Activated T-cell treated with anti-CD3 and anti-CD28 coated beads, Interleukin-2, amount 50 U/mL, for 24 hours (primary cell): ENCODE measurements at regions not wholly inside any gene's neighbourhood (a gene's known extent, or its start where the extent isn't known, plus 50 kb on each side); places are given as distances from the start of the nearest gene placed in this dataset.
"Not testable (repeated sequence)": the region's sequence is repeated elsewhere in the genome, so short reads cannot be mapped to it uniquely, and the experiment has no call there.

ENCODE experiments used
- DNase-seq: peaks from one replicate; pipeline ENCODE4 v3.0.0-alpha.2; 2020
- H3K27ac Mint-ChIP-seq: 2 replicates; pipeline ENCODE4 v1.8.0; 2020; ENCODE audit warnings: mild to moderate bottlenecking, mixed read lengths
- H3K27me3 Mint-ChIP-seq: 2 replicates; pipeline ENCODE4 v1.8.0; 2020; ENCODE audit warnings: mixed read lengths
- H3K36me3 Mint-ChIP-seq: 2 replicates; pipeline ENCODE4 v1.8.0; 2020; ENCODE audit warnings: low read depth, mixed read lengths
- H3K4me1 Mint-ChIP-seq: 2 replicates; pipeline ENCODE4 v1.8.0; 2020; ENCODE audit warnings: low read depth, mixed read lengths
- H3K4me3 Mint-ChIP-seq: 2 replicates; pipeline ENCODE4 v1.8.0; 2020; ENCODE audit warnings: mild to moderate bottlenecking, moderate library complexity, mixed read lengths
- H3K9me3 Mint-ChIP-seq: 2 replicates; pipeline ENCODE4 v1.8.0; 2020; ENCODE audit warnings: mixed read lengths

GRCh38 chr4:132417220-132417619, 731.9 kb upstream of the PCDH10 start:
- H3K4me1 Mint-ChIP-seq: no peaks in the 10 kb centered on the region
- no peaks in the 10 kb centered on the region for H3K36me3 Mint-ChIP-seq
- H3K27ac Mint-ChIP-seq: no peak overlapping the region
- no peak overlapping the region for H3K4me3 Mint-ChIP-seq
- no peak for DNase-seq
- no peaks in the 10 kb centered on the region for H3K27me3 Mint-ChIP-seq
- H3K9me3 Mint-ChIP-seq: peaks cover 21% of the 10 kb centered on the region

DNA sequence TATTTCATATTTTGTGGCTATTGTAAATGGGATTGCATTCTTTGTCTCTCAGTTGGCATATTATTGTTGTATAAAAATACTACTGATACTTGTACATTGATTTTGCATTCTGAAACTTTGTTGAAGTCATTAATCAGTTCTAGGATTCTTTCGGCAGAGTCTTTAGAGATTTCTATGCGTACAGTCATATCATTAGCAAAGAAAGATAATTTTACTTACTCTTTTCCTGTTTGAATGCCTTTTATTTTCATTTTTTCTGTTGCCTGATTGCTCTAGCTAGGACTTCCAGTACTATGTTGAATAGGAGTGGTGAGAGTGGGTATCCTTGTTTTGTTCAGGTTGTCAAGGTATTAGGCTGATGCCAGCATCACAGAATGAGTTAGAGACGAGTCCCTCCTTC, 722.0 kb upstream of the PCDH10 start:
- H3K4me3 Mint-ChIP-seq: no peak overlapping the region
- H3K27ac Mint-ChIP-seq: no peak overlapping the region
- no peaks in the 10 kb centered on the region for H3K27me3 Mint-ChIP-seq
- DNase-seq: no peak
- peaks cover 4% of the 10 kb centered on the region for H3K9me3 Mint-ChIP-seq
- no peaks in the 10 kb centered on the region for H3K36me3 Mint-ChIP-seq
- no peaks in the 10 kb centered on the region for H3K4me1 Mint-ChIP-seq

DNA sequence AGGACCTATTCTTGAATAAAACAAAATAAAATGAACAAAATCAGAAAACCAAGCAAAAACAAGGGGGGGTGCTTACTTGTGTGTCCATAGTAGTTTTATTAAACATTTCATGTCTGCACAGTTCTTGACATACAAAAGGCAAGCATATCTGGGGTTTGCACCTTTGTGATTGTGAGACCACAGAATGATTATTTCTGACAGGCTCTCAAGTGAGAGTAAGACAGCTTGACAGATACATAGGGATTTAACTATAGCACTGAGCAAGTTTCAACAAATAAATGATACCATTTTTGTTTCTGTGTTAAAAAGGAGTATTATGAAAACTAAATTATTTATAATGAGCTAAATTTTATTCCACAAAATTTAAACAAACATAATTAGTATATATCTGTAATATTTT, 712.0 kb upstream of the PCDH10 start:
- H3K4me1 Mint-ChIP-seq: no peaks in the 10 kb centered on the region
- peaks cover 2% of the 10 kb centered on the region for H3K9me3 Mint-ChIP-seq
- no peaks in the 10 kb centered on the region for H3K36me3 Mint-ChIP-seq
- no peaks in the 10 kb centered on the region for H3K27me3 Mint-ChIP-seq
- H3K4me3 Mint-ChIP-seq: no peak overlapping the region
- no peak overlapping the region for H3K27ac Mint-ChIP-seq
- DNase-seq: no peak

- Mint-ChIP-seq H3K27me3 (no peaks in the 10 kb centered on the region), H3K4me1 (no peaks in the 10 kb centered on the region), H3K36me3 (no peaks in the 10 kb centered on the region), H3K4me3 (no peak overlapping the region), H3K27ac (no peak overlapping the region), H3K9me3 (peaks cover 17% of the 10 kb centered on the region)
- DNase-seq: no peak
Measured at GRCh38 chr4:132445386-132445785, 703.7 kb upstream of the PCDH10 start.

- H3K4me3 Mint-ChIP-seq, DNase-seq, H3K27ac Mint-ChIP-seq, H3K4me1 Mint-ChIP-seq, H3K36me3 Mint-ChIP-seq, H3K27me3 Mint-ChIP-seq, H3K9me3 Mint-ChIP-seq: not testable (repeated sequence)
Measured at GRCh38 chr4:132457987-132458386, 691.1 kb upstream of the PCDH10 start.

- H3K4me3 Mint-ChIP-seq: no peak overlapping the region
- H3K27me3 Mint-ChIP-seq: no peaks in the 10 kb centered on the region
- H3K9me3 Mint-ChIP-seq: peaks cover 6% of the 10 kb centered on the region
Measured at GRCh38 chr4:132479543-132479942, 669.6 kb upstream of the PCDH10 start.

DNA sequence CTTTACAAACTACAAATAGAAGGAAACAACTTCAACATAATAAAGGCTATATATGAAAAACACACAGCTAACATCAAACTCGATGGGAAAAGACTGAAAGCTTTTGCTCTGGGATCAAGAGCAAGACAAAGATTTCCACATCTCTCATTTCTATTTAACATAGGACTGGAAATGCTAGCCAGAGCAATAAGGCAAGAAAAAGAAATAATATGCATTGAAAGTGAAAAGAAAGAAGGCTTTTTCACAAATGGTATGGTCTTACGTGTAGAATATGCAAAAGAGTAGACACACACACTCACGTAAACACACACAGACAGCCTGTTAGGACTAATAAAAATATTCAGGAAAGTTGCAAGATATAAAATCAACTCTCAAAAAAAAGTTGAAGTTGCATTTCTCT, 660.5 kb upstream of the PCDH10 start:
- no peak overlapping the region for H3K27ac Mint-ChIP-seq
- no peaks in the 10 kb centered on the region for H3K4me1 Mint-ChIP-seq

More at GRCh38 chr4:132479543-132479942, 669.6 kb upstream of the PCDH10 start:
- no peak overlapping the region for H3K27ac Mint-ChIP-seq
- no peak for DNase-seq
- H3K36me3 Mint-ChIP-seq: no peaks in the 10 kb centered on the region
- H3K4me1 Mint-ChIP-seq: no peaks in the 10 kb centered on the region

DNA sequence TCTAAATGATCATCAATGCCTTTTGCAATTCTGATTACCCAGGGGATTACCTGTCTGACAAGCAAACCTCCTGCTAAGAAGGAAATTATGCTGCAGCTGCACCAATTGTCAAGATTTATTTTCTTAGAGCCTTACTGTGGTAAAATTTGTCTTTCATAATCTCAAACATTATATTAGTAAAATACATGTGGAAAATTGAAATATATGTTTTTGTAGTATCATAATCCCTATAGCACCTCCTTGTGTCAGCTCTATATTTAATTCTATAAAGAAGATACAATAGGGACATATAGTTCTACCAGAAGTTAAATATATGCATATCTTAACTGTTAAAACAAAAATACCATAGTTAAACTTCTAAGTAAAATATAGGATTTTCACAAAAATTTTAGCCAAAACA, 655.6 kb upstream of the PCDH10 start:
- no peak overlapping the region for H3K4me3 Mint-ChIP-seq
- no peaks in the 10 kb centered on the region for H3K4me1 Mint-ChIP-seq
- H3K27me3 Mint-ChIP-seq: no peaks in the 10 kb centered on the region
- H3K27ac Mint-ChIP-seq: no peak overlapping the region
- H3K9me3 Mint-ChIP-seq: peaks cover 7% of the 10 kb centered on the region
- no peak for DNase-seq
- H3K36me3 Mint-ChIP-seq: no peaks in the 10 kb centered on the region

More for the DNA sequence above, 660.5 kb upstream of the PCDH10 start:
- DNase-seq: no peak
- no peaks in the 10 kb centered on the region for H3K36me3 Mint-ChIP-seq
- H3K4me3 Mint-ChIP-seq: no peak overlapping the region
- no peaks in the 10 kb centered on the region for H3K27me3 Mint-ChIP-seq
- peaks cover 7% of the 10 kb centered on the region for H3K9me3 Mint-ChIP-seq

- H3K4me1 Mint-ChIP-seq, H3K9me3 Mint-ChIP-seq, H3K27ac Mint-ChIP-seq, H3K36me3 Mint-ChIP-seq, DNase-seq, H3K27me3 Mint-ChIP-seq, H3K4me3 Mint-ChIP-seq: not testable (repeated sequence)
Measured at GRCh38 chr4:132495267-132495812, 653.8 kb upstream of the PCDH10 start.

DNA sequence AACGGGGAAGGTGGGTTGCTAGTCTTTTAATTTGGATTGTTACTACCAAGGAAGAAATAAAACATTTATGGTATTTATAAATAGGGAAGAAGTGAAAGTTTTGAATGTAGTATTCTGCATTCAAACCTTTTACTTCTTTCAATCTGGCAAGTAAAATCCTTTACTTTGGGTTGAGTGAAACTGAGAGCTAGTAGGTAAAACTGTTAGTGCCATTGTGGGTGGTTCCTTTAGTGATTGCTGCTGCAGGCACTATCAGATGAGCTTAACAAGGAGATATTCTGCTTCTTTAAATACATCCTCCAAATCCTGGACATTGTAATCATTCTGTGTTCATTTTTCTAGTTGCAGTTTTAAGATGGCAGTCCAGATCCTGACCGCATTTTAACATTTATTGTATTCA, 650.9 kb upstream of the PCDH10 start:
- Mint-ChIP-seq H3K4me1 (no peaks in the 10 kb centered on the region), H3K9me3 (peaks cover 5% of the 10 kb centered on the region), H3K4me3 (no peak overlapping the region), H3K36me3 (no peaks in the 10 kb centered on the region), H3K27me3 (no peaks in the 10 kb centered on the region), H3K27ac (no peak overlapping the region)
- DNase-seq: no peak

DNA sequence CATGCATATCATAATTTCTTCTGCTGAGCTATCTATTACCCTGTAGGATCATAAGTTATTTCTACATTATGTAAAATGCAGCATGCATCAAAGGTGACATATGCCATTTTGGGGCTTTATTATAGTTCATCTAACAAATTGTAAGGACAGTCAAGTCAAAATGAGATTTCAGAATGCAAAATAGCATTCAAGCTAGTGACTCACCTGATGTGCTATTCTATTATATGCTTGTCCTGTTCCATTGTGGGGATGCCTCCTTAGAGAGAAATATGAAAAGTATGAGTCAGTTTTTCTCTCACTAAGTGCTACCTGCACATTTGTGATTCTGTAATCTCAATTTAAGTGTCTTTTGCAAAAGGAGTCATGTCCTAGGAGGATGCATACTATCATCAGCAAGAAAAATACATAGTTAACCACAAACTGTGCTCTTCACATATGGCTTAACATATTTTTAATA, 647.0 kb upstream of the PCDH10 start:
- Mint-ChIP-seq H3K27me3 (no peaks in the 10 kb centered on the region), H3K27ac (no peak overlapping the region), H3K9me3 (peaks cover 7% of the 10 kb centered on the region), H3K4me1 (no peaks in the 10 kb centered on the region), H3K36me3 (no peaks in the 10 kb centered on the region), H3K4me3 (no peak overlapping the region)
- no peak for DNase-seq

DNA sequence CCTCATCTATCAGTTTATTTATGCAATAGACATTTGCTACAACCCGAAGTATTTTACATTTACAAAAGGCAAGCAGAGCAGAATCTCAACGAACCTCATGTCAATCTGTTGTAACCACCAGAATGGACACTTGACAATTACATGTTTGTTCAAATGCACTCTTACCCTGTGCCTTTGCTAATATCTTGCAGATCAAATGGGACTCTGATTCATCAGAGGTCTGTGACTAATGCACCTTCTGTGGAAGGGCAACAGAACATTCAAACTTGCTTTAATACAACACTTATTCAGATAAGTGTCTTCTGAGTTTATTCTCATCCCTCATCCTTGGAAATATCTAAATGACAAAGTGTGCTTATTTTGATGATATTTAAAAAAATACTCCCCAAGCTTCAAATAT, 644.7 kb upstream of the PCDH10 start:
- Mint-ChIP-seq H3K9me3 (peaks cover 7% of the 10 kb centered on the region), H3K27me3 (no peaks in the 10 kb centered on the region), H3K4me3 (no peak overlapping the region), H3K36me3 (no peaks in the 10 kb centered on the region), H3K27ac (no peak overlapping the region), H3K4me1 (no peaks in the 10 kb centered on the region)
- no peak for DNase-seq

- Mint-ChIP-seq H3K36me3 (no peaks in the 10 kb centered on the region), H3K27ac (no peak overlapping the region), H3K9me3 (peaks cover 17% of the 10 kb centered on the region), H3K4me1 (no peaks in the 10 kb centered on the region), H3K27me3 (no peaks in the 10 kb centered on the region), H3K4me3 (no peak overlapping the region)
- no peak for DNase-seq
Measured at GRCh38 chr4:132506568-132506967, 642.5 kb upstream of the PCDH10 start.

DNA sequence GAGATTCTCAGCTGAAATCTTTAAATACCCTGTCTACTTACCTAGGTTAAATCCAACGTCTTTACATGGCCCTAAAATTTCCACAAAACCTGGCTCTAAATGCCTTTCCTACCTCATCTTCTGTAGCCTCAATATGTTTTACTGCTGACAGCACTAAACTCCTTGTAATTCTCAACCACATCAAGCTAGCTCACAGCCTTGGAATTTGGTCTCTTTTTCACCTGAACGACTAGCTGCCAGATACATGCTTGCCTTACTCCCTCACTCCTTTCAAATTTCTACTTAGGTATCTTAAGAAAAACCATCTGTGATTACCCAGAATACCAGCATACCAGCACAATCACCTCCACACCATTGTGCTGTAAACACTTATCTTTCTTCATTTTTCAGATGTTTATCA, 635.6 kb upstream of the PCDH10 start:
- Mint-ChIP-seq H3K27ac (no peak overlapping the region), H3K4me1 (no peaks in the 10 kb centered on the region), H3K4me3 (no peak overlapping the region), H3K9me3 (peaks cover 12% of the 10 kb centered on the region), H3K36me3 (no peaks in the 10 kb centered on the region), H3K27me3 (no peaks in the 10 kb centered on the region)
- DNase-seq: no peak

DNA sequence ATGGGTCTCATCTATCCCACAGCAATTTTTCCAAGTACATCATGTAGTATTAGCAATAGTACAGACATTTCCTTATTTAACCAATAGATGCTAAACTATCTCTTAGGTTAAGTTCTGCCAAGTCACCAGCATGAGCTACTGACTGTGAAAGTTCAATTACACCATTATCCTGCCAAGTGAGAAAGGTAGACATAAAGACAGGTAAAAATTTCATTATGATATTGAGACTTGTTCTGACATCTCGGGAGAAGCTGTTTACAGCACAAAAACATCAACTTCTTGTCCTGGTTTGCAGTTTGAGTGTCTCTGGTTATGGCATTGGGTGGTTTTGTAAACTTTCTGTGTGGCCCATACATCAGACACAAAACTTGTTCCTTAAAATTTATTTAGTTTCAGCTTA, 622.4 kb upstream of the PCDH10 start:
- Mint-ChIP-seq H3K36me3 (no peaks in the 10 kb centered on the region), H3K4me1 (no peaks in the 10 kb centered on the region), H3K27me3 (no peaks in the 10 kb centered on the region), H3K4me3 (no peak overlapping the region), H3K9me3 (peaks cover 5% of the 10 kb centered on the region), H3K27ac (no peak overlapping the region)
- no peak for DNase-seq

DNA sequence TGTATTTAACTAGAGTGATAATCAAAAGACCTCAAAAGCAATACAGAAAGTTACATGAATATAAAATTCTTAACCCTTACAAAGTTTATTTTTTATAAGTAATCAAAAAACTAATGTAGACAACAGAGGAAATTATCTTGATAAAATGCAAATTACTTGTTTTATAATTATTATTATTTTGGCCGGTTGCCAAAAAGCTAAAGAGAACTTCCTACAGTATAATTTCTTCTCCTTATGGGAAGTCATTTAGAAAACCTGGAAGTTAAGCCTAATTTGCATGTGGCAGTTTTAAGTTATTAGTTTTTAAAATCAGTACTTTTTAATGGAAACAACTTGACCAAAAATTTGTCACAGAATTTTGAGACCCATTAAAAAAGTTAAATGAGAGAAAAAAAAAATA, 621.3 kb upstream of the PCDH10 start:
- Mint-ChIP-seq H3K4me3 (no peak overlapping the region), H3K9me3 (peaks cover 5% of the 10 kb centered on the region), H3K36me3 (no peaks in the 10 kb centered on the region), H3K4me1 (no peaks in the 10 kb centered on the region), H3K27ac (no peak overlapping the region), H3K27me3 (no peaks in the 10 kb centered on the region)
- DNase-seq: no peak
